GM12891 (cell line): ENCODE measurements at regions not wholly inside any gene's neighbourhood (a gene's known extent, or its start where the extent isn't known, plus 50 kb on each side); places are given as distances from the start of the nearest gene placed in this dataset.

ENCODE experiments used
- DNase-seq: peaks from one replicate; pipeline ENCODE4 v3.0.0; 2011; ENCODE audit warnings: low spot score; ENCODE audit not compliant: insufficient read length
- FAIRE-seq: peaks from 2 replicates; lab custom pipeline; 2011; peaks lifted over from hg19 to GRCh38; lab: Jason Lieb, UNC
- PAX5 ChIP-seq: IDR thresholded peaks from 2 replicates; pipeline ENCODE4 v1.6.1; 2011; ENCODE audit warnings: low read length, moderate library complexity, mild to moderate bottlenecking; ENCODE audit not compliant: insufficient read depth, severe bottlenecking
- POLR2A ChIP-seq: IDR thresholded peaks from 2 replicates; pipeline ENCODE4 v1.6.1; 2011; ENCODE audit warnings: low read depth, low read length, control low read depth
- POLR2AphosphoS5 ChIP-seq: IDR thresholded peaks from 2 replicates; pipeline ENCODE4 v1.6.1; 2011; ENCODE audit warnings: low read depth, low read length, control low read depth
- POU2F2 ChIP-seq: IDR thresholded peaks from 2 replicates; pipeline ENCODE4 v1.6.1; 2011; ENCODE audit warnings: low read depth, mild to moderate bottlenecking, control low read depth, low read length, moderate library complexity
- SPI1 ChIP-seq: IDR thresholded peaks from 2 replicates; pipeline ENCODE4 v1.6.1; 2011; ENCODE audit warnings: low read depth, low read length, control low read depth
- TAF1 ChIP-seq: IDR thresholded peaks from 2 replicates; pipeline ENCODE4 v1.6.1; 2011; ENCODE audit warnings: low read depth, low read length, control low read depth

DNA sequence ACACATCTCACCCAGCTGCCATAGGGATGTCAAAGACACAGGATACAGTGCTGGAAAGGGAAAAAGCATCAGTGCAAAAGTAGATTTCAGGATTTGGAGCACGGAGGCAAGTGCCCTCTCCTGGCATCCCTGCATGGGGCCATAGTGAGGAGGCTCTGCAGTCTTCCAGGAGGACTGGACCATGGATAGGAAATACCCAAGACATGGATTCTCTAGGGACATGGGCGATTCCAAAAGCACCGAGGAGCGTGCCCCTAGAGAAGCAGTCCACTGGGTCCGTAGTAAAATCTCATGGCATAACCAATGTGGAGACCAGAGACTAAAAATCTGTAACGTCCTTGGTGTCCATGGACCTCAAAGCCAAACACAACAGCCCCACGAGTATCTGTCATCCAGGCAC lies 818.2 kb downstream of the KCNJ18 start:
- FAIRE-seq (no peak), DNase-seq (no peak)
- TF ChIP-seq PAX5 (no peak), POLR2AphosphoS5 (no peak), SPI1 (no peak), POLR2A (no peak), TAF1 (no peak), POU2F2 (no peak)

- DNase-seq (no peak), FAIRE-seq (no peak)
- TF ChIP-seq POLR2A: no peak
- TF ChIP-seq SPI1: no peak
- no peak for TF ChIP-seq PAX5
- TF ChIP-seq TAF1: no peak
- TF ChIP-seq POLR2AphosphoS5: no peak
- no peak for TF ChIP-seq POU2F2
Observed at GRCh38 chr17:22511431-22511830, 819.1 kb downstream of the KCNJ18 start.

- TF ChIP-seq POLR2A (no peak), PAX5 (no peak), SPI1 (no peak), TAF1 (no peak), POU2F2 (no peak), POLR2AphosphoS5 (no peak)
- DNase-seq (no peak), FAIRE-seq (no peak)
Observed at GRCh38 chr17:22512057-22512456, 819.7 kb downstream of the KCNJ18 start.

DNA sequence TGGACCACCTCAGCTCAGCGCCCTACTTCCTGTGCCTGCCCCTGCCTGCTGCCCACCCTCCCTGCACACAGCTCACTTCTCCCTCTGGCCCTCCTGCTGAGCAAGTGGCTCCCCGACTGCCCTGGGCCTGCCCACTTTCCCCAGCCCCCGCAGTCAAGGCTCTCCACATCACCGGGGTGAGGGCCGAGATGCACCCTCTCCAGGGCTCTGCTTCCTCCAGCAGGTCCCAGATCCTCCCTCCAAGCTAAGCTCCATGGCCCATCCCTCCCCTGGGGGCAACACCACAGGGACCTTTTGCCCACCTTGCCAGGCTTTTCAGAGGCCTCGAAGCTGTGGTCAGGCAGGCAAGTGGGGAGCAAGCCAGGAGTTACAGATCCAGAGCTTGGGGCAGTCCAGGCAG lies 820.2 kb downstream of the KCNJ18 start:
- no peak for FAIRE-seq
- TF ChIP-seq POLR2A (no peak), SPI1 (no peak), POLR2AphosphoS5 (no peak), PAX5 (no peak), TAF1 (no peak), POU2F2 (no peak)
- DNase-seq: no peak

- TF ChIP-seq POLR2A: no peak
- TF ChIP-seq TAF1: no peak
- no peak for TF ChIP-seq SPI1
- no peak for TF ChIP-seq PAX5
- no peak for TF ChIP-seq POU2F2
- TF ChIP-seq POLR2AphosphoS5: no peak
- DNase-seq (no peak), FAIRE-seq (no peak)
Observed at GRCh38 chr17:22512997-22513538, 820.7 kb downstream of the KCNJ18 start.

DNA sequence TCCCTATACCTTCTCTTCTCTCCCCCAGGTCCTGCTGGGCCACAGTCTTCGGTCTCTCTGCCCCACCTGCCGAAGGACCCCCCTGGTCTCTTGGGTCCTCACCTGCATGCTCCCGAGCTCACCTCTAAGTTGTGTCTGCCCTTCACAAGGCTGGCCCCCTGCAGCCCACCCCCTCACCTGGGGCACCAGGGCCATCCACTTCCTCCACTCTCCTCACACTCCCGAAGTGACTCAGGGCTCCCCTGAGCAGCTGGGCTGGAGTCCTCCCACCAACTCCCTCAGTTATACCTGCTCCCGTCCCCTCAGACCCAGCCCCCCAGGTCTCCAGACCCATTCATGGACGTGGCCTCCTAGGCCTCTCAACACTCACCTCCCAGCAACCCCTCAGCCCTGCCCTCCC lies 822.0 kb downstream of the KCNJ18 start:
- TF ChIP-seq PAX5: no peak
- no peak for TF ChIP-seq POLR2A
- FAIRE-seq (no peak), DNase-seq (no peak)

DNA sequence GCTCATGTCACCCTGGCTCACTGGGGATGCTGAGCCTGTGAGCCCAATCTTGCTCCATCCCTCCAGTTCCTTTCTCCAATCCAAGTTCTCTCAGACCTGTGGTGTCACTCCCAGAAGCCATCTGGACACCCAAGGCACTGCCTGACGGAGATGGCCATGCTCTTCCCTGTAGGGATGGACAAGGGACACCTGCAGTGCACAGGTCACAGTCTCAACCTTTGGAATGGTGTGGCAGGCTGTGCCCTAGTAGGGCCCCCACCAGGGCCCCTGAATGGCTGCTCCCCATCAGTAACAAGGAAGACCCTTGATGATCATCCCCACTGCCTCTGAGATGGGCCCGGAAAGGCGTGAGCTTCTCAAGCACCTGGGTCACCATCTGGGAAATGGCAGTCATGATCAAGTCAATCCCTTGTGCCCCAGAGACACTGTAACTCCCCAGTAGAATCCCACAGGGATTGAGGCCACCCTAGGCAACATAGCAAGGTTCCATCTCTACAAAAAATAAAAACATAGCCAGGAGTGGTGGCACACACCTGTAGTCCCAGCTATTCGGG lies 822.5 kb downstream of the KCNJ18 start:
- TF ChIP-seq SPI1: no peak
- TF ChIP-seq POLR2AphosphoS5: no peak
- no peak for TF ChIP-seq PAX5
- TF ChIP-seq TAF1: no peak
- TF ChIP-seq POU2F2: no peak
- TF ChIP-seq POLR2A: no peak
- FAIRE-seq (no peak), DNase-seq (no peak)

DNA sequence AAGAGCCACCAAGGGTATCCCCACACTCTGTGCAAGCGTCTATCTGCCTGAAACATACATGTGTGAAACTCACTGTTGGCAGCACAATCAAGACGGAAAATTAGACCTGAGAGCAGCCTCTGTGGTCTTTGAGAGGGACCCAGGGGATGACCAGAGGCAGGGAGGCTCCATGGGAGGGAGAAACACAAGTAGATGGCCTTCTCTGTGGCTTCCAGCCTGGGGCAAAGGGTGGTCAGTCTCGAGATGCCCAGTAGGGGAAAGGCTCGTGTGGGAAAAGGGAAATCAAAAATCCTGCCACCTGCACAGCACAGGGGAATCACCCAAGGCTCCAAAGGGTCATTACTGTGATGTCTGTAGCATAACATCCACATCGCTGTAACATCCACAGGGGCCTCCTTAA lies 823.3 kb downstream of the KCNJ18 start:
- DNase-seq (no peak), FAIRE-seq (no peak)
- TF ChIP-seq TAF1 (no peak), POLR2AphosphoS5 (no peak), POLR2A (no peak), POU2F2 (no peak), PAX5 (no peak), SPI1 (no peak)

DNA sequence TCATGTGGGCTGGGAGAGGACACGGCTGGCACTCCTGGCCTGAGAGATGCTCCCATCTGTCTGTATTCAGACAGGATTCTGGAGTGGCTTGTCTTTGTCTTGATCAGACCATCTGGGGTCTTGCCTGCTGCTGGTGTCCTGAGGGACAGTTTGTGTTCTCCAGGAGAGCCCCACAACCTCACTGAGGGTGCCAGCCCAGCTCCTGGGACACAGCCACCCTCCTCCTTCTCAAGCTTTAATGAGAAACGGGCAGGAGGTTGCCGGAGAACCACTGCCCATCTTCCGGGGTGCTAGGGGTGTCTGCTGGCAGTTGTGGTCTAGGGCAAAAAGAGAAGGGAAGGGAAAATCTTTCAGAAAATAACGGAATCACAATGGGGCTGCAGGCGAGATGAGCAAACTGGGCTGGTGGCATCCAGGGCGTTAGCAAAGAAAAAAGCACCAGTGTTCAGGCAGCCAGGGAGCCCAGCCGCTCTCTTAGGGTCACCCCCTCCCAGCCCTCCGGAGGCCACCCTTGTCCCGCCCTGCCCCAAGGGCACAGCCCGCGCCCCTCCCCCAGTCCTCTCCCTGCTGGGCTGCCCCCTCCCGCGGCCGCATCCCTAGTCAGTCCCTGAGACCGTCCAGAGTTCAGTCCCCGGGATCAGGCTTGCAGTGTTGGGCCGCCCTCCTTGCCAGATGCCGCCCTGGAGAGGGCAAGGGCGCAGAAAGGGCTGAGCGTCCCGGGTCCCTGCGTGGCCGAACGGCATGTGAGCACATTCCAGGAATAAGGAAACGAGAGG lies 824.7 kb downstream of the KCNJ18 start:
- no peak for FAIRE-seq
- TF ChIP-seq PAX5 (no peak), POLR2A (no peak), POLR2AphosphoS5 (no peak), POU2F2 (no peak), SPI1 (no peak), TAF1 (no peak)
- no peak for DNase-seq

DNA sequence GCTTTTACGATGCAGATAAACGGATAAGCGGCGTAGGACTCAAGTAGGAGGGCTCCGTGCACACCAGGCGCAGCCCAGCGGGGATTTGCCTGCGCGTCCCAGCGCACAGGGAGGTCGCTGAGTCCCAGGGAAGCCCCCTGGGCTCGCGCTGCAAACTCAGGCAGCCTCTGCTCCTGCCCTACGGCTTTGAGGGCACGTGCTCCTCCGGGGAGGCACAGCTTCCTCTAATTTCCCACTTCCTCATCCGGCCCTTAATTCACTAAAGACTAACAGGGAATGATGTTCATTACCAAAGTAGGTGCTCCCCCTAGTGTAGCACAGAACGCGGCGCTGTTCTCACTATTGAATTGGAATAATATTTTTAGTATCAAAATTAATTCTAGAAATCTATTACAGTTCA lies 825.4 kb downstream of the KCNJ18 start:
- no peak for FAIRE-seq

More for the DNA sequence above, 825.4 kb downstream of the KCNJ18 start:
- TF ChIP-seq POU2F2 (no peak), POLR2AphosphoS5 (no peak), PAX5 (no peak), SPI1 (no peak), POLR2A (no peak), TAF1 (no peak)
- DNase-seq: no peak
